GM19328 (cell line): ENCODE measurements at regions not wholly inside any gene's neighbourhood (a gene's known extent, or its start where the extent isn't known, plus 50 kb on each side); places are given as distances from the start of the nearest gene placed in this dataset.

ENCODE experiments used
- ATAC-seq: cut with Tn5 transposase; IDR thresholded peaks from one replicate; pipeline ENCODE4 v1.9.1; 2021; ENCODE audit warnings: mild to moderate bottlenecking, moderate library complexity; ENCODE audit not compliant: unreplicated experiment

DNA sequence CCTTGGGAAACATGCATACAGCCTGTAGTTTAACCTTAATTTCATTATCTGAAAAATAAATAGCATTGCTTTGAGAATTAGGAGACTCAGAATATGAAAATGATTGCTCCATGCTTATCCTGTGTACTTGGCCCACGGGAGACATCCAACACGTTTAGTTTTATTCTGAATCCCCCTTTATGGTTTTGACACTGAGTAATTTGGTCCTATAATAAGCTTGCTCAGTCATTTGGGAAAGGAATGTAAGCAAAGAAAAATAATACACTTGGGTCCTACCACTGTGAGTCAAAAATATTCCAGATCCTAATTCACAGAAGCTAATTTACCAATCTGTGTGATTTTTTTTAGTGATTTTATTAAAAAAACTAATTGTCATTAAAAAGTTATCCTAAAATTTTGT, 557.3 kb downstream of the USP25 start:
- ATAC-seq: no peak

DNA sequence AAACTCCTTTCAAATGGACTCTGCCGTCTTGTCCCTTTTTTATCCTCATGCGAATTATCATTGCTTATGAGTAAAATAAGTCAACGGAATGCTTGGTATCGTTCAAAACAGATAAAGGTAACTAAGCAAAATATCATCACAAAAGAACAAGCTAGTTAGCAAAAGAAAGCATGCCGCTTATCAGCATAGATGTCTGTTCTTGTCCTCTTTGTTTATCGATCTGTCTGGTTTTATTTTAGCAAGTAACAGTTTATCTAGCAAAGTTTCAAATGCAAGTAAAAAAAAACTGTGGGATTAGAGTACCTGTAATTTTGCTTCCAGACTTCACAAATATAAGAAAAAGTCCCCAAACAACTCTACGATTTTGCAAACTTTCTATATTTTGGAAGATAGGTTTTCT, 561.5 kb downstream of the USP25 start:
- ATAC-seq: no peak

DNA sequence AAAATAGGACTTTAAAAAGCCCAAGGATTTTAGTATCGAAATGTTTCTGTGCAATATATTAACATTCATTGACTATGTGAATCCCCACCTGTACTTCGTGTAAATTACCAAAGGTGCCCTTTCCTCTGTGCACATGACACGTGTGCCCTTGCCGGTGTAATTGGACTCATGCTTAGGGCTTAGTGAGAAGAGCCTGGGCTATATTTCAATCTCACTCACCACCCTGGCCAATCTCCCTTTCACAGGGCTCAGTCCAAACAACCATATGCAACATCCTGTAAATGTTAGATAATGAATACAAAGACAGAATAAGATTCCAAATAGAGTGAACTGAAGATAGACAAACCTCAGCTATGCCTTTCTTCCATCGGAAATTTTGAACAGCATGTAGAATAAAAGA, 564.3 kb downstream of the USP25 start:
- ATAC-seq: no peak

DNA sequence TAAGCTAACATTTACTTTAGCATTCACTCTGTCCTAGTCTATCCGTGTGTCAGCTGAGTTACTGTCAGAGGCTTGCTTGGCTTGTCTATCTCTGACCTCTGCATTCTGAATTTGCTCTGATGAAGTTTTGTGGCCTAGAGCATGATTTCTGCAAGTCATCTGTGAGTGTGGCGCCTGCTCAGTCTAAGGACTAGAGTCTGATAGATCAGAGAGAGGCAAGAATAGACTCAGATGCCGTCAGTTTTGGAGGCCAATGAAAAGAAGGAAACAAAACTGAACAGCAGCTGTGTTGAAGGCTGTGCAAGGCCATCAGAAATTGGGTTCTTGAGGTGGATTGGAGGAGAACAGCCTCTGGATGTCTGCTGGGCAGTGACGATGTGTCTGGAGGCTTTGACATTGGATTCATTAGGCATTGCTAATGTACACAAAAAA, 573.1 kb downstream of the USP25 start:
- no peak for ATAC-seq

DNA sequence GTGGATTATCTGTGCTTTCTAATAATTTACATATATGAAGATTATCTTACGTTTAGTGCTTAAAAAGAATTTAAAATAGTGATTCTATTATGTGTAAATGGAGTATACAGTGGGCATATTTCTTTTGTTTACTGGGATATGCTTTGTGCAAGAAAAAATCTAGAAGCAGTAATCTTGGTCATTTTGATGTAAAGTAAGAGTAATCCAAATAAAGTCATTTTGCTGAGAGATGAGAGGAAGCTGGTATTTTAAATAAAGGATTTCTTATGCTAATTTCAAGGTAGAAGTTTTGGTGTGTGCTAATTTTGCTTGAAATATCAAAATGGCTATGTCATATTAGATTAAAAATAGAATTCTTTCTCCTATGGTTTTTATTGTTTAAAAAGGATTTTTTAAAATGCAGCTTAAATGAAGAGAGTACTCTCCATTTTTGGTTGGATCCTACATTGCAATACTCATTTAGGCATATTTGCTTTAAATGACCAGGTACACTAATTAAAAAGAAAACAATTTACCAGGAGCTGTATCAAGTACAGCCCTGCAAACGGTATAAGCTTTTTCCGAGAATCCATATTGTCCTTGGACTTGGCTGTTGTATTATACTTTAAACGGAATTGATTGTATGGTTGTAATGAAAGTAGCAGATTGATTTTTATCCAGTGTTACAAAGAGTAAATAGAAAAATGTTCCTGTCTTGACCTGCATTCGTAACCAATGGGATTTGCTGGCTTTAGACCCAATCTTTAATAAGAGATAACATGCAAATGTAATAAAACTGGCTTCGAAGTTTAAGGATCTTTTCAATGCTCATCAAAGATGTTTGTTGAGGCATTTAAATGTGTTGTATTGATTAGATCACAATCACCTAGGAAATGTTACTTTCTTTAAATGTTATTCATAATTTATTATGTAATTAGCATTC, 574.7 kb downstream of the USP25 start:
- ATAC-seq: no peak

DNA sequence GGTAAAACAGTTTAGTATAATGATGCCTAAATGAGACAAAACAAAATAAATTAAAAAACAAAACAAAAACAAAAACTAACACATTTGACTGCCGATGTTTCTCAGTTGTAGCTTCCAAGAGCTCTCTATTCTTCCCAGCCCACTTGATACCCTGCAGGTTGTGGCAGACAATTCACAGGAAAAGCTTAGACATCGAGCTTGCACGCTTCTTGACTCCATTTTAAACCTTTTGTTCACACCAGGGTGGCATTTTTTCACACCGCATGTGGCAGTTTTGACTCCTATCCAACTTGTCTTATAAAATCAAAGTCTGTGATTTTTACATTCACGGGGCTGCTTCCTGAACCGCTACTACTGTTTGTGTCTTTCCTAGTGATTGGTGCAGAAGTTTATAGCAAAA, 575.9 kb downstream of the USP25 start:
- ATAC-seq: no peak

DNA sequence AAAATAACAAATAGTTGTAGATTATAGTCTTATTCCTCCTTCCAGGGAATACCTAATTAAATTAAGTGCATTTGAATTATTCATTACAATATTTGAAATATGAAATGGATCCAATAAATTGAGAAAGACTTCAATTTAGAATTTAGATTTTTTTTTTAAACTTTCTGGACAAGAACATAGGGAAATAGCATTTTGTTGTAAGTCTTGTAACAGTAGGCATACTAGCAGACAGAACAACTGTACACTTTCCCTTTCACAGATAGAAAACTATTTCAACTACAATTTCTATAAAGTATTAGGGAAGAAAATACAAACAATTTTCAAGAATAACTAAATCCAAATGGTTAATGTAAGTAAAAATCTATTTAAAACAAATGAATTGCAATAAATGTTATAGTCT, 577.5 kb downstream of the USP25 start:
- no peak for ATAC-seq

DNA sequence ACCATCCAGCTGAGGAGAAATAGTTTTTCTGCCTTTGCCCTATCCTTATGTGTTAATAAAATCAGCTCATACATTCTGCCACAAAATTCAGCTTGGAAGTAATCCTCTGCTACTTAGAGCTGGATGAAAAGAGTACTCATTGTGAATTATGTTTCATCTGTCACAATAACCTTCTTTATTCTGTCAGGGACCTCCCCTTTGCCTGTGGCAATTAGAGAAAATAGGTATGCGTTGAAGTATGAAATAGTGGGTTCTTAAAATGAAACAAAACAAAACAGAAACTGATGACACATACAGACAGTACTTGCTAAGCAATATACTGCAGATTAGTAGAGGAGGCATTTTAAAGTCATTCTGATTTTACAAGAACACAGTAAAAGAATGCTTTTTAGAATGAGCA, 578.5 kb downstream of the USP25 start:
- ATAC-seq: no peak

DNA sequence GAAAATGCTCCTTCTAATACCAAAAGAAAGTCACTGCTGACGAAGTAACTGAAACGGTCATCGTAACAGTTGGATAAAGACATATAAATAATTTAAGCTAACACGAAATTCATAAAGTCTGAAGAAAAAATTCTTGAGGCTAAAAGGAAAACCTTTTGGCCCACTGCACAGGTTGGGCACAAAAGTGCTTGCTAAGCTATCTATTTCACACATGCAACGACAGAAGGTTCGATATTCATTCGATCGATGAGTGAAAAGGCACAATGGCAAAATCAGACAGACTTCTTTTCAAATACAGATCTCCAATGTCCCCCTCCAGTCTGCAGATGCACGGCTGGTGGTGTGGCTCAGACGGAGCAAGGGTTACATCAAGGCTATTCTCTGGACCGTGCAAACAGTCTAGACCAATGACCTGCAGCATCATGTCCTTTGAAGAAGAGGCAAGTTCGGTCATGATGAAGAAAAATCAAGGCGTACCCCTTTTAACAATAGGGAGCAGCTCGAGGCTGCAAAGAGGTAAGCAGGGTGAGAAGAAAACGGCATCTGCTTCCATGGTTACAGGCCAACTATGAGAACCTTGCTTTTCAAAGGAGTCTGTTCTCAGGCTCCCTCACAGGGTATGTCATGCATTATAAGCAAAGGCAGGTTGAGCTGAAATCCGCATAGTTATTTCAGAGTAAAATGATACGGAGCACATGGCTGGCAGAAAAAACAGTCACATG, 579.6 kb downstream of the USP25 start:
- ATAC-seq: no peak

DNA sequence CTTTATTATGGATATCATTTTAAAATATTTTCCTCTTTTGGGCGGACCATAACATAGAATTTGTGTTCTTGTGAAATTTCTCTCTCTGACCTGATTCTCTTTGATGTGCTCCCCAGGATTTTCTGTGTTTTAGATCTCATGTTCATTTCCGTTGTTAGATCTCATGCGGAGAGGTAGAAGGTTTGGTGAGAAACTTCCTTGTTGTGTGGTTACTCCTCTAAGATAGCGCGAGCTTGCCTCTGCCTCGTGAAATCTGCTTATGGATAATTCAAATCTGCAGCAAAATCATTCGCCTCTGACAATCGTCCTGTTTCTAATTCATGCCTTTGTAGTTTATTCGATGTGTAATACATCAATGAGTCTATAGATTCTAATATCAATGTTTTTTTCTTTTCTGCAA, 580.4 kb downstream of the USP25 start:
- ATAC-seq: no peak

DNA sequence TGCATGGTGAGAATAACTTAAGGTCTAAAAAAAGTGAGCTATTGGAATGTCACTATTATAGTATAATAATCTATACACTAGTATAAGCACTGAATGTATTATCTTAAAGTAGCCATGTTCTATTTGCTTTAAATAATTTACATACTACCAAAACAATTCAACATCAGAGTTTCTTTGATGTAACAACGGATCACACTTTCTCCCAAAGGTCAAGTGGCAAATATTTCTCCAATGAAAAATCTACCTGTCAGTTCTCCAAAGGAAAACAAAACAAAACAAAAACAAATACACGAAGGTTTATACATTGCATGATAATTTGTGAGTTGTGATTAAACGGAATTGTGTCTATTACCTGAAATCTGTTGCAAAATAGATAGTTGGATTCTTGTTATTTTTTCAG, 581.4 kb downstream of the USP25 start:
- ATAC-seq: no peak

DNA sequence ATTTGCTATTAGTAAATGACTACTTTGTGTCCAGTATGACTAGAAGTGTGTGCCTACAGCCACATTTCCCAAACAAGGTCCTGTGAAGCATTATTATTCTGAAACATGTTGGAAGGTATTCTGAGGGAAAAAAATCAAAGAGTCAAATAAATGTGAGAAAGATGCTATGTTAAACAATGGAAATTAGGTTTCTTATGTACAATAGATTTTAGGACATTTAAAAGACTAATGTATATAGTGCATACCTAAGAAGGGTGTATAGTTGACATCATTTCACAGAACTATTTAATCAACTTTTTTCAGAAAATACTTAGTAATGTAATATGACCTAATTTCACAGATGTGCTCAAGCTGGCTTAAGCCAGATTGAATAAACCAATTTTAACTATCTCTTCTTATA, 582.5 kb downstream of the USP25 start:
- ATAC-seq: no peak

DNA sequence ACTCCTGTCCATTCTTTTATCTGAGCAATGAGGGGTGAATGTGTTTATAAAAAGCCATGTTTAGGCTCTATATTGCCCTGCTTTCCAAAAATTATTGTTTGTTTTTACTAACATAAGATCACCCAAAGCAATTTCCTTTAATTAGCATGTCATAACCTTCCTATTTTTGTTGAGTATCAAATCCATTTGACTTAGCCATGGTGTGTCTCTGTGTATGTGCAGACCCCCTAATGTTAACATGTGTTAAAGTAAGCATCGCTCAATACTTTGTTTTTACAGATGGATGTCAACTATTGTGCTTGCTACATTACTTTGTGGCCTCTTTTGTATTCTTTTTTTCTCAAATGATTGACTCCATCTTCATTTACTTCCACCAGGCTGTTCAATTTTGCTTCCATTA, 585.4 kb downstream of the USP25 start:
- no peak for ATAC-seq

DNA sequence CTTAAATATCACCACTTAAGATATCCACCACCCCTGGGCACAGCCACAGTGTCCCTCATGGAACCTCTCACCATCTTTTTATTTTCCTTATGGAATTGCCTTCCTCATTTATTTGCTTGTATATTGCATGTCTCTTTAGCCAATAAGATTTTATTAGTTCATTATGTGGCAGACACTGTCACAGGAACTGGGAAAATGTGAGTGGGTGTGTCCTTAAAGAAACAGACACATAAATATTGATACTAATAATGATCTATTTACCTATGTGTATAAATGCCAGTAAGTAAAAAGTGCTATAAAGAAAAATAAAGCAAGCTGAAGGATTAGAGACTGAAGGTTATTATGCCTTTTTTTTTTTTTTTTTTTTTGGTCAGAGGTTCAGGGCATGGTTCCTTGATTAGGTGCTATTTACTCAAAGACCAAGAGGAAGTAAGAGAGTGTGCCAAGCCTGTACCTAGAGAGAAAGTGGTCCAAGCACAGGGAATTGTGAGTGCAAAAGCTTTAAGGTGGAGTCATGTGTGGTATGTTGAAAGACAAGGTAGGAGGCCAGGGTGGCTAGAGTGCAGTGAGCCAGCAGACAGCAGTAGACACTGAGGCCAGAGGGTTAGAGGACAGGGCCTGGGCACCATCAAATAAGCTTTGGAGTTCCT, 589.0 kb downstream of the USP25 start:
- ATAC-seq: no peak

DNA sequence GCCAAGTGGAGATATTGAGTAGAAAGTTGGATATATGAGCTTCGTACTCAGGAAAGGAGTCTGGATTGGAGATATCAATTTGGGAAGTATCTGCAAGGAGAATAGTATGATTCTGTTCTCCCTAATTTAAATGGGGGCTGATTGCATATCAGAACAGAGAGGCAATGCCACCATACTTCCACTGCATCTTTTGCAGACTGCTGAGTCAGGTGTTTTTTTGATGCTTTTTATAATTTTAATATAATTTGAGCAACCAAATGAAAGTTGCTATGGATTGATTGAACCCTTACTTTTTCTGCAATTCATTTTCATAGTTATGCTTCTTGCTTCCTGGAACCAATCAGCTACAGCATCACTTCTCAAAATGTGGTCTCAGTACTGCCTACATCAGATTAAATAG, 590.3 kb downstream of the USP25 start:
- no peak for ATAC-seq

DNA sequence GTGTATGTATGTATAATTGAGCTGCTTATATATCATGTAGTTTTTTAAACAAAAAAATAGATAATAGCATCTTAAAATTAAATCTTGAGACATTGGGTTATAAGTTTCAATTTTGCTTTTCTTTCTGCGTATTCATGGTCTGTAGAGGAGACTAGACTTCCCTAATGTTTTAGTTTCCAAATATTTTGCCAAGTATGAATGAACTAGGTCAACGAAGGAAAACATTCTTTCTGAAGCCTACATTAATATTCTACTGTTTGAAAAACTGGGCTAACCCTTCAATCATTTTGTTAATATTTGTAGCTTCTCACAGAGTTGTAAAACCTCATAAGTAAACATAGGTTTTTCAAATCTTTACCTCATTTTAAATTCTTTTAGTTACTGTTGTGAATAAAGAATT, 592.7 kb downstream of the USP25 start:
- no peak for ATAC-seq

DNA sequence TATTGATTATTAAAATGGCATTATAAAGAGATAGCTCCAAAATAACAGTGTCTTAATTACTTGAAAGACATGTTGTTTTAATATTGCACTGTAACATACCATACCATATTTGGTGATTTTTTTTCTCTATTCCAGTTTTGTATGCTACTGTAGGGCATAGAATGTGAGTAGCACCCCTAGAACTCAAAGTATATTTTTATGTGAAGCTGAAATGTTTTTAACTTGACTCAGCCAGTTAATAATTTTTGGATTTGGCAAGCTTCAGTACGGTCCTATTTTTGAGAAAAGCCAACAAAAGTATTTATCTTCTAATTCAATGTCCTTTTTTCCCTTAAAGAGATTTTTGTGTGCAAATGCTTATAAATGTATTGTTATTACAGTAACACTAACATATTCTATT, 593.8 kb downstream of the USP25 start:
- ATAC-seq: no peak

DNA sequence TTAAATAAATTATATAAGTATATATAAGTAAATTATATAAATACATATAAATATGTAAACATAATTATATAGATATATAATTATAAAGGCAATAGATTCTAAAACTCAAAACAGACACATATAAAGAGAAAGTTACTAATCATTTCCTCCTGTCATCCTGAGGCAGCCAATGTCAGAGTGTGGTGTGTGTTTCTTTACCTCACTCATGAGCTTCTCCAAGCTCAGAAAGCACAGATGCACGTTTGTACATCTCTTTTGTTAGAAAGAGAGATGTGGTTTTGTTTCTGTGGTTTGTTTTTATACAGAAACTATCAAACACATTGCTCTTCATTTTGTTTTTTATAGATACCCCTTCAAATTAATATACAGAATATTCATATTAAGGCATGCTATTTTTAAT, 594.8 kb downstream of the USP25 start:
- ATAC-seq: no peak

DNA sequence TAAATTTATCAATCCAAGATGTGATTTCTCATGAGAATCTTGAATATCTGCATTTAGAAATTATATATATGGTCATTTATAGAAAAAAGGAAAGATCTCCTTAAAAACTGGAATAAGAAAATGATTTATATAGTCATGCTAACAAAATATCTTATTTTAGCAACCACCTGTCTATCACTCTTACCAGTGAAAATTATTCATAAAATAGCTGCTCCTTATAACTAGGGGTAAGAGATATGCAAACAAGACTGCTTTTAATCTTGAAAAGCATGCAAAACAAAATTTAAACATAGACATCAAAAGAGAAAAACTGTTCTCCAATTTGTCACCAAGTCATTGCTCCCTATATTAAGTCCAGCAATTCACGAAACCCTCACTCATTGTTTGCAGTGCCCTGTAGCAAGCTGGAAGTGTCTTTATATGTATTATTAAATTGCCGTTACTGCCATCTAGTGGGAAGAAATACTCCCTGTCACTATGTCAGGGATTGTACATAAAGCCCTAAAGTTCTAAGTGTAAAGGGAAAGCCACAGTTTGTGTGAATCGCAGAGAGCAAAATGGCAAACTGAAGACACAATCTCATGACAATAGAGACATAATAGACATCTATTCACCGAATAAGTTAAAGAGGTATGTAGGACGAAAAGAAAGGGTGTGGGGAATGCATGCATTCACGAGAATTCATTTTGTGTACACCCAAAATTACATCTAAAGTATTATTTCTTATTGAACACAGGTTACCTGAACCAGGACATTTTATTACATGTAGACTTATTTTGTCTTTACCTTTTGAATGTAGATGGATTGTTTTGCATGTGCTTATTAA, 600.5 kb downstream of the USP25 start:
- peak; percentile 82 for ATAC-seq

DNA sequence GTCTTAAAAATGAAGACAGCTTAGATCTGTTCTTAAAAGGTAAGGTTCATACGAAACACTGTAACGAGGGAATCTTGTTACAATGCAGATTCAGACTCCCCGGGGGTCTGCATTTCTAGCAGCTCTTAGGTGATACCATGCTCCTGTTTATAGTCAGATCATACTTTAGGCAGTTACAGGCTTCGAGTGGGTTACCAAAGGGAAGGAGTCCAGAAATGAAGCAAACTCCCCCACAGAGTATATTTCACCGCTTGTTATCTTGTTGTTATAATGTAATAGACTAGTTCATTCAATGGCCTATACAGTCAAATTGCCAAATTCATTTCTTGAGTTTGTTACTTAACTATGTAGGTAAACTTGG, 601.1 kb downstream of the USP25 start:
- ATAC-seq: no peak

DNA sequence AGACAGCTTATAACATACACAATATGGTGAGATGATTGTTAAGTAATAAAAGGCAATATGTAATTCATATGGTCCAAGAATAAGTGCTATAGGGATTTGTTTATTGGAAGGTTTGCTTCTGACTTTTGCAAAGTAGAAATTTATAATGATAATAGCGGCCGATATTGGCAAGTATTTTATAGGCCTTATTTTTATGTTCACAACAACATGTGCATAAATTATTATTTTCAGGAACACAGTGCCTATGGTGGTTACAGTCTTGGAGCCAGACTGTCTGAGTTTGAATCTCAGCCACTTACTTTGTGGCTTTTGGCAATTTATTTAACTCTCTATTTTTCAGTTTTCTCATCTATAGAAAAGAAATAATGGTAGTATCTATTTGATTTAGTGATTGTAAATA, 607.5 kb downstream of the USP25 start:
- ATAC-seq: no peak
